Esophagus (tissue), 2 donors: ENCODE measurements at regions not wholly inside any gene's neighbourhood (a gene's known extent, or its start where the extent isn't known, plus 50 kb on each side); places are given as distances from the start of the nearest gene placed in this dataset.

Experiments used
- H3K27ac ChIP-seq, 2 donors: one replicate each; pipeline ENCODE4 v1.5.1; 2013; ENCODE audit warnings: low read depth in 2 of 2, mild to moderate bottlenecking in 2 of 2, inconsistent platforms in 1 of 2, low read length in 1 of 2, moderate library complexity in 1 of 2
- H3K27me3 ChIP-seq, 2 donors: one replicate each; pipeline ENCODE4 v1.6.1; 2013; ENCODE audit warnings: low read length in 2 of 2, control low read depth in 1 of 2, mild to moderate bottlenecking in 1 of 2; ENCODE audit not compliant: insufficient read depth in 2 of 2, control insufficient read depth in 1 of 2
- H3K36me3 ChIP-seq, 2 donors: one replicate each; pipeline ENCODE4 v1.6.1; 2013; ENCODE audit warnings: low read length in 1 of 2; ENCODE audit not compliant: control insufficient read depth in 2 of 2, insufficient read depth in 2 of 2
- H3K4me1 ChIP-seq, 2 donors: one replicate each; pipeline ENCODE4 v1.6.1; 2013; ENCODE audit warnings: low read length in 1 of 2; ENCODE audit not compliant: control insufficient read depth in 2 of 2, insufficient read depth in 2 of 2
- H3K4me3 ChIP-seq, 2 donors: one replicate each; pipeline ENCODE4 v1.5.1; 2013; ENCODE audit warnings: low read length in 2 of 2, mild to moderate bottlenecking in 2 of 2, low read depth in 1 of 2, moderate library complexity in 1 of 2
- H3K9me3 ChIP-seq, 2 donors: one replicate each; pipeline ENCODE4 v1.6.1; 2013; ENCODE audit warnings: mild to moderate bottlenecking in 2 of 2, low read depth in 1 of 2, low read length in 1 of 2, moderate library complexity in 1 of 2; ENCODE audit not compliant: control insufficient read depth in 2 of 2, insufficient read depth in 1 of 2
- whole genome bisulfite sequencing, 2 donors: extraction: QIAGEN DNeasy Blood & Tissue Kit; methylation state at CpG; one replicate each; pipeline ENCODE4 v1.1.7; 2013; 5-methylcytosine and 5-hydroxymethylcytosine counted together
- donor health status: healthy with polysubstance abuse.
- donor health status: Bipolar disorder and iron deficiency.

DNA sequence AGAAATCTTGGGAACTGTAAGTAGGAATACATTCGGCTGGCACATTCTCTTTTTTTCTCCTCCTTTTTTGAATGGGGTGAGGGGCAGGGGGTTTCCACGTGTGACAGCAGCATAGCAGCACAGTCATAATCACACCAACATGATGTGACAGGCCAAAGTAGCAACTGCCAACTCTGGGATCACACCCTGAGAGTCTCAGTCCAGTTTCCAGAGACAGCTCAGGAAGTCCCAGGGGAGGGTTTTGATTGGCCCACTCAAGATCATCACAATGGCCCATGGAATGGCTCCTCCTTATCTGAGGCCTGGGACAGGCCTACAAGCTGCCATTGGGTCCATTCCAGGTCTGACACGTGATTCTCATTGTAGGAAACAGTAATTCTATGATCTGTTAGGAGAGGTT lies 207.1 kb upstream of the ASIC2 start:
- Histone ChIP-seq H3K27me3 (no peaks in the 10 kb centered on the region), H3K4me3 (no peak overlapping the region), H3K36me3 (no peaks in the 10 kb centered on the region), H3K9me3 (no peaks in the 10 kb centered on the region), H3K4me1 (peaks cover 0 to 2% of the 10 kb centered on the region in 2 donors), H3K27ac (no peak overlapping the region)
- 32 to 36% methylated on average over 3 of the region's 3 CpGs for WGBS, 2 donors

DNA sequence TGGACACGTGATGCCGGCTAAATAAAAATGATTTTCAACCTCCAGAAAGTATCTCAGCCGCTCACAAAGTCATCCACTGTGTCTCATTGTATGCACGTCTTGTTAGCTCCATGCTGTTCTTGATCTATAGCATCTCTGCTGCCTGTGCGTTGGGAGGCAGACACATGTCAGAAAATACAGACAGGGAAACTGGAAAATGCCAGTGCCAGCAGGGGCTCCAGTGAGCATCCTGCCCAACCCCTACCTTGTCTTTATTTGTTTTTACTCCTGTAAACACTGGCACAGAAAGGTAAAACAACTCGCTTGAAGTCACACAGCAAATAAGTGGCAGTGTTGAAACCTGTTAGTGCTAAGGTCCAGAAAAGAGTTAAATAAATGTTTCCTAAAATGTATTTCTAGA lies 208.1 kb upstream of the ASIC2 start:
- WGBS, 2 donors = 86 to 92% methylated on average over 6 of the region's 6 CpGs
- no peak overlapping the region for H3K4me3 ChIP-seq
- no peaks in the 10 kb centered on the region for H3K36me3 ChIP-seq

DNA sequence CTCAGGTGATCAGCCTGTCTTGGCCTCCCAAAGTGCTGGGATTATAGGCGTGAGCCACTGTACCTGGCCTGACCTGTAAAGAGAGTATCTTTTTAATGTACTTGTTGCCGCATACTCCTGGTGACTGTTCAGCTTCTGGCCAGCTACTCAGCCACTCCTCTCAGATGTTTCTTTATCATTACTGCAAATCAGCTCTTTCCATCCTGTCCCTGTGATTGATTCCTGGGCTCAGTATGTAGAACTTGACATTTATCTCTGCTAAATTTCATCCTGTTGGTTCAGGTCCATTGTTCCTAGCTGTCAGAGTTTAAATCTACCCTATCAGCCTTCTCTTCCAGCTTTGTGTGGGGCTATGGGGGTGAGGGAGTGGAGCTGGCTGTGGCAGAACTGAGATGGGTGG lies 211.5 kb upstream of the ASIC2 start:
- H3K4me1 ChIP-seq = peaks cover 0 to 2% of the 10 kb centered on the region in 2 donors
- no peaks in the 10 kb centered on the region for H3K36me3 ChIP-seq
- H3K9me3 ChIP-seq = no peaks in the 10 kb centered on the region
- no peak overlapping the region for H3K4me3 ChIP-seq
- 84 to 94% methylated on average over 2 of the region's 2 CpGs for WGBS, 2 donors
- no peak overlapping the region for H3K27ac ChIP-seq
- H3K27me3 ChIP-seq = no peaks in the 10 kb centered on the region

More for the DNA sequence above, 208.1 kb upstream of the ASIC2 start:
- Histone ChIP-seq H3K27me3 (no peaks in the 10 kb centered on the region), H3K4me1 (peaks cover 0 to 2% of the 10 kb centered on the region in 2 donors), H3K9me3 (no peaks in the 10 kb centered on the region), H3K27ac (no peak overlapping the region)

DNA sequence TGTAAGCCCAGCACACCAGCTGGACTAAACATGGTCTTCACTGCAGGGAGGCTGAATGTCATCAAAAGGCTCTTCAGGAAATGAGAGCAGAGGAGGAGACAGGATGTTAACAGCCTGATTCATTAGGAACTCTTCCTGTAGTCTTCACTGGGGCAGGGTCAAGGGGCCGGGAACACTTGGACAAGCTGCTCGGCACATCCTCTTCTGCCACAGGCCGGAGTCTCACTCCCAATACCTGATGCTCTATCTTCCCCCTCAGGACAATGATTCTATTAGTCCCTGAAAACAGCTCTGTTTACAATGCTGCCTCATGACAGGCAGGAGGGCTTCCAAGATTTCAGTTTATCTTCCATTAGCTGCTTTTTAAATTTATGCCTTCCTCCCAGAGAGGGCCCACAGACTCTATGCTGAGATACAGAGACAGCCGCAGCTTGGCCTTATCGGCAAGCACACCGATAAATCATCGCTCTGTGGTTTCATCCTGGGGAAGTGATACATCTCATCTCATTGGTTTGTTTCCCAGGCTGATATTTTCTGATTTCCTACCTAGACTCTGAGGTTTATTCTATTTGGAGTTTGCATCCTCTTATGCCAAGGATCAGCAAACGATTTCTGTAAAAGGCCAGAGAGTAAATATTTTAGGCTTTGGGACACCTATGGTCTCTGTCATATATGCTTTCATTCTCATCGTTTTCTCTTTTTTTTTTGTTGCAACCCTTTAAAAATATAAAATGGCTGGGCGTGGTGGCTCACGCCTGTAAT lies 214.0 kb upstream of the ASIC2 start:
- WGBS, 2 donors = 68 to 69% methylated on average over 11 of the region's 11 CpGs
- Histone ChIP-seq H3K4me3 (no peak overlapping the region), H3K27me3 (no peaks in the 10 kb centered on the region), H3K36me3 (no peaks in the 10 kb centered on the region), H3K27ac (no peak overlapping the region), H3K4me1 (no peaks in the 10 kb centered on the region), H3K9me3 (no peaks in the 10 kb centered on the region)

DNA sequence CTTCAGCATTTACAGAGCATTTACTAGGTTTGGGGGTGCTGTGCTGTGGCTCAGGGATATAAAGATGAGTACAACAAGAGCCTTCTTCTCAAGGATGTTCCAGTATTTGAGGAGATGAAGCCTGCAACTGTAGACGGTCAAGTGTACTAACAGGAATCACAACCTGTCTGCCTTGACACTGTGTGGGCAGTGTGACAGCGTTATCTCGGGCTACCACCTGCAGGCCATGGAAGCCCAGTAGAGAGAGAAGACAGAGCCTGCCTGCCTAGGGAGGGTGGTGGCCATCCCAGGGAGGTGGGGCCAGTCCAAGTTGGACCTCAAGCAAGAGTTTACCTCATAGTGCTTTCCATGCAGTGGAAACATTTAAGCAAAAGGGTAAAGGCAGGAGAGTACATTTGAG lies 215.1 kb upstream of the ASIC2 start:
- H3K4me3 ChIP-seq = no peak overlapping the region
- H3K27ac ChIP-seq = no peak overlapping the region
- no peaks in the 10 kb centered on the region for H3K9me3 ChIP-seq
- no peaks in the 10 kb centered on the region for H3K27me3 ChIP-seq
- 60 to 61% methylated on average over 3 of the region's 3 CpGs for WGBS, 2 donors
- no peaks in the 10 kb centered on the region for H3K4me1 ChIP-seq
- no peaks in the 10 kb centered on the region for H3K36me3 ChIP-seq

DNA sequence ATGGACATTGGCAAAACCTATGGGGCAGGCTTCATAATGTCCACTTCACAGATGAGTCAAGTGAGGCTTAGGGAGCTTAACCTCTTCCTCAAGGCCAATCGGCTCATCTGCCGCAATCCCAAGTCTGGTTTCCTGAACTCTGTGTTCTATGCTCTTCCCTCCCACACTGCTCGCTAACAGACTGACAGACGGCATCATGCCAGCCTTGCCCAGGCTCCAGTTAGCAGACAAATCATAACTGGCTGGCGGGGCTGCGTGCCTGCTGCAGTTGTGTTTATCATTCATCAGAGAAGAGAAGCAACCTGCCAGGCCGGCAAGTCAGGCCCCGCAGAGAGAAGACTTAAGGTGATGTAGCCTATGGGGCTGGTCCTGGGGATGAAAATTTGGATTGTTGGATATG lies 216.2 kb upstream of the ASIC2 start:
- Histone ChIP-seq H3K27me3 (no peaks in the 10 kb centered on the region), H3K36me3 (no peaks in the 10 kb centered on the region), H3K4me3 (no peak overlapping the region), H3K9me3 (peaks cover 0 to 5% of the 10 kb centered on the region in 2 donors), H3K27ac (no peak overlapping the region), H3K4me1 (no peaks in the 10 kb centered on the region)
- 44 to 45% methylated on average over 8 of the region's 8 CpGs for WGBS, 2 donors

DNA sequence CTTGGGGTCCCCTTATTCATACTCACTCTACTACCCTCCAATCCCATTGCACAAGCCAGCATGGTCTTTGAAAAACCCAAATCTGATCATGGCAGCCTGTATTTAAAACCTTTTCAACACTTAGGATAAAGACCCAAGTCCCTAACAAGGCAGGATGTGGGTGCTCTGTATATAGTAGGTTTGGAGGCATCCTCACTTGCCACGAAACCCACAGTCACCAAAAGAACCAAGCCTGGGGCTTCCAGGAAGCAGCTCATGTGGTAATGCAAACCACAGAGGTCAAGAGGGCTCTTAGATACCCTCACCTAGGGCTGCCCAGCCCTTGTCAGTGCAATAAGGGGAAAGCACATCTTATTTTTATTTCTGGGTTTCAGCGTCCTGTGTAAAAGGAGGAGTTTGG lies 218.6 kb upstream of the ASIC2 start:
- no peak overlapping the region for H3K4me3 ChIP-seq
- no peaks in the 10 kb centered on the region for H3K36me3 ChIP-seq
- no peak overlapping the region for H3K27ac ChIP-seq
- 69 to 78% methylated on average over 2 of the region's 2 CpGs for whole genome bisulfite sequencing, 2 donors
- H3K27me3 ChIP-seq = no peaks in the 10 kb centered on the region
- H3K9me3 ChIP-seq = peaks cover 0 to 5% of the 10 kb centered on the region in 2 donors
- no peaks in the 10 kb centered on the region for H3K4me1 ChIP-seq

DNA sequence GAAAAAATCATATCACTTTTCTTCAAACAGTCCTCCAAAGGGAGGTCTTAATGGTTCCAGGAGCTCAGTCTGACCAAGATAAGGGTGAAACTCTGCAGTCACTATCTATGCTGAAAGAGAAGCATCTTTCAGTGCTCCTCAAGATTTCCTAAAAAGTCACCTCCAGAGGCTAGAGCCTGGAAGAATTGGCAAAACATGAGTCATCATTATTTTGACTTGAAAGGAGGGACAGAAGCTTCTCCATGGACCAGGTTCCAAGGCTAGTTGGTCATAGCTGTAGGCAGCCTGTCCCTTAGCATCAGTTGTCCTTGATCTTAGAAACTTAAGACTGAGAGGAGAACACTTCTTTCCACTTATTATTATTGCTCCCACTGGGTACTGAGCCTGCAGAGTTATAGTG lies 219.0 kb upstream of the ASIC2 start:
- Histone ChIP-seq H3K4me3 (no peak overlapping the region), H3K27ac (no peak overlapping the region), H3K9me3 (peaks cover 0 to 5% of the 10 kb centered on the region in 2 donors), H3K27me3 (no peaks in the 10 kb centered on the region), H3K36me3 (no peaks in the 10 kb centered on the region), H3K4me1 (no peaks in the 10 kb centered on the region)

DNA sequence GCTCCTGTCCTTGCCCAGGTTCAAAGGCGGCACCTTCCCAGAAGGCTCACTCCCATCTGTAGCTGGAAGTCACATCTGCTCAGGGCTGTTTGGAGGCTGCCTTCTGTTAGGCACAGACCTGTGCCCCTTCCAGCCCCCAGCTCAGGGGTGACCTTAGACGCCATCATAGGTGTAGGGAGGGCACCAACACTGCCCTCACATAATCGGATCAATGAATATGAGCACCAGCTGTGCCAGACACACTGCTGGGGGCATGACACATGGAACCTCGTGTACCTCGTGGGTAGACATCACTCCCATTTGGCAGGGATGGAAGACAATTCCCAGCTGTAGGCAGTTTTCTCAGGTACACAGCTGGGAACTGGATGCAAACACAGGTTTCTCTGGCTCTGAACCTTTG lies 220.7 kb upstream of the ASIC2 start:
- H3K4me3 ChIP-seq = no peak overlapping the region
- H3K27ac ChIP-seq = no peak overlapping the region
- no peaks in the 10 kb centered on the region for H3K4me1 ChIP-seq
- H3K27me3 ChIP-seq = no peaks in the 10 kb centered on the region
- H3K9me3 ChIP-seq = peaks cover 0 to 5% of the 10 kb centered on the region in 2 donors
- 79 to 82% methylated on average over 5 of the region's 5 CpGs for WGBS, 2 donors
- H3K36me3 ChIP-seq = no peaks in the 10 kb centered on the region

DNA sequence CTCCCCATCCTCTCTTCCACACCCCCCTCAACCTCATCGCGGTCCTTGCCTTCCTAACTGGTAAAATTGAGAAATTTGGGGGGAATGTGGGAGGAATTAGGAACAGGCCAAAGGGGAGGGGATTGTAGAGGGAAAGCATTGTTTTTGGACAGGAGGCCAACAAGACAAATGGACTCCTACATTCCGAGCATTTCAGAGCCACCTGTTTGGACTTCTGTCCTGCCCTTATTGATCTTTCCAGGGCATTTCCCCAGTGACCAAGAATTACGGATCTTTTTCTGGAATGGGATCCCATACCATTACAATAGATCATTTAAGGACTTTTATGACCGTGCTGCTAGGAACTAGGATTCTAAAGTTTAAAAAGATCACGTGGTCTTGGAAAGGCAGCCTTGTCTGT lies 221.3 kb upstream of the ASIC2 start:
- H3K27me3 ChIP-seq = no peaks in the 10 kb centered on the region
- 59 to 85% methylated on average over 6 of the region's 6 CpGs for WGBS, 2 donors
- no peak overlapping the region for H3K27ac ChIP-seq
- peaks cover 0 to 5% of the 10 kb centered on the region in 2 donors for H3K9me3 ChIP-seq
- H3K4me3 ChIP-seq = no peak overlapping the region
- no peaks in the 10 kb centered on the region for H3K4me1 ChIP-seq
- no peaks in the 10 kb centered on the region for H3K36me3 ChIP-seq
